GM23248 (cell line): ENCODE measurements at regions not wholly inside any gene's neighbourhood (a gene's known extent, or its start where the extent isn't known, plus 50 kb on each side); places are given as distances from the start of the nearest gene placed in this dataset.
"Not testable (repeated sequence)": the region's sequence is repeated elsewhere in the genome, so short reads cannot be mapped to it uniquely, and the experiment has no call there.

Experiments used
- DNase-seq: peaks from one replicate; pipeline ENCODE4 v3.0.0-alpha.2; 2015
- H2AFZ ChIP-seq: fragments of 200-600 bp; sonication (generic); 2 replicates; pipeline ENCODE4 v1.6.1; 2016; ENCODE audit warnings: antibody characterized with exemption
- H3F3A ChIP-seq: fragments of 200-600 bp; sonication (generic); 2 replicates; pipeline ENCODE4 v1.6.1; 2016; ENCODE audit warnings: mild to moderate bottlenecking, antibody characterized with exemption, mixed run types; ENCODE audit not compliant: insufficient read depth
- H3K27ac ChIP-seq: fragments of 200-600 bp; sonication (generic); 2 replicates; pipeline ENCODE4 v1.5.1; 2016; ENCODE audit warnings: mild to moderate bottlenecking
- H3K27me3 ChIP-seq: fragments of 200-600 bp; sonication (generic); replicated peaks from 2 replicates; pipeline ENCODE4 v1.6.1; 2016; ENCODE audit warnings: mild to moderate bottlenecking; ENCODE audit not compliant: insufficient read depth
- H3K36me3 ChIP-seq: fragments of 200-600 bp; sonication (generic); 2 replicates; pipeline ENCODE4 v1.6.1; 2016; ENCODE audit warnings: low read depth, mild to moderate bottlenecking
- H3K4me1 ChIP-seq: fragments of 200-600 bp; sonication (generic); 2 replicates; pipeline ENCODE4 v1.6.1; 2016; ENCODE audit warnings: mild to moderate bottlenecking; ENCODE audit not compliant: insufficient read depth
- H3K4me2 ChIP-seq: fragments of 200-600 bp; sonication (generic); one replicate; pipeline ENCODE4 v1.6.1; 2016; ENCODE audit warnings: mild to moderate bottlenecking; ENCODE audit not compliant: unreplicated experiment
- H3K4me3 ChIP-seq: fragments of 200-600 bp; sonication (generic); 2 replicates; pipeline ENCODE4 v1.5.1; 2016; ENCODE audit warnings: mild to moderate bottlenecking
- H3K79me2 ChIP-seq: fragments of 200-600 bp; sonication (generic); 2 replicates; pipeline ENCODE4 v1.6.1; 2016; ENCODE audit warnings: mild to moderate bottlenecking; ENCODE audit not compliant: insufficient read depth
- H3K9ac ChIP-seq: fragments of 200-600 bp; sonication (generic); 2 replicates; pipeline ENCODE4 v1.6.1; 2016; ENCODE audit warnings: mild to moderate bottlenecking
- H3K9me2 ChIP-seq: fragments of 200-600 bp; sonication (generic); 2 replicates; pipeline ENCODE4 v1.6.1; 2016; ENCODE audit warnings: mixed run types, mild to moderate bottlenecking, moderate library complexity; ENCODE audit not compliant: insufficient read depth
- H3K9me3 ChIP-seq: fragments of 200-600 bp; sonication (generic); one replicate; pipeline ENCODE4 v1.6.1; 2017; ENCODE audit warnings: low read depth
- H4K20me1 ChIP-seq: fragments of 200-600 bp; sonication (generic); 2 replicates; pipeline ENCODE4 v1.6.0; 2016; ENCODE audit not compliant: insufficient read depth
- EZH2 ChIP-seq: fragments of 200-600 bp; sonication (generic); IDR thresholded peaks from 2 replicates; pipeline ENCODE4 v1.6.1; 2018; ENCODE audit warnings: antibody characterized with exemption, mild to moderate bottlenecking; ENCODE audit not compliant: insufficient read depth, poor library complexity, severe bottlenecking
- EZH2phosphoT487 ChIP-seq: fragments of 200-600 bp; sonication (generic); IDR thresholded peaks from 2 replicates; pipeline ENCODE4 v1.6.1; 2018; ENCODE audit warnings: antibody characterized with exemption, moderate library complexity, mild to moderate bottlenecking, low read depth; ENCODE audit not compliant: insufficient read depth
- WGBS, 2 experiments: methylation state at CpG; one replicate each; pipeline ENCODE4 v1.1.6; 2015 to 2017; ENCODE audit warnings: low lambda C conversion rate in 2 of 2, low coverage in 1 of 2; ENCODE audit errors: missing lambda C conversion rate in 2 of 2; 5-methylcytosine and 5-hydroxymethylcytosine counted together
- in situ Hi-C: fragments of 300-500 bp; cut with MboI; formaldehyde crosslinking; loops from 2 replicates; pipeline ENCODE4 v1.15.0; 2020

DNA sequence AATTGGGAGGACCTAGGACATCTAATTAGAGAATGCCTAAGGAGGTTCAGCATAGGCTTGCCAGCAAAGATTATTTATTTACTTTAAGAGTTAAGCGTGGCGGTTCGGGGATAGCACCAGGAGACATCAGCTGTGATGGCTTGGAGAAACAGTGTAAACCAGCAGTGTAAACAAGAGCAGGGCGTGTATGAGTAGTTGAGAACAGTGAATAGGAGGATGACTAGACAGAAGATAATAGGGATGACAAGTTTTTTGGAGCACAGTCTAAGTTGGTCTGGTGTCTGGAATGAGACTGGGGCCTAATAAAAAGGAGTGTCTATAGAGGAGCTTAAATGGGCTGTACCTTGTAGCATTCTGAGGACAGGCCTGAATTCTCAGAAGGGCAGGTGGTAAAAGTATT is 338.4 kb upstream of the HTR1E start:
- H3K9me2 ChIP-seq, H3F3A ChIP-seq, H3K27me3 ChIP-seq, H3K4me2 ChIP-seq, H3K79me2 ChIP-seq, H3K4me1 ChIP-seq, H3K36me3 ChIP-seq, H4K20me1 ChIP-seq, H3K9ac ChIP-seq, H3K9me3 ChIP-seq, H2AFZ ChIP-seq, H3K4me3 ChIP-seq, in situ Hi-C loops, H3K27ac ChIP-seq, DNase-seq: not testable (repeated sequence)
- 36 to 49% methylated on average over 4 of the region's 4 CpGs for WGBS, 2 experiments

- H3F3A ChIP-seq, result no peaks in the 10 kb centered on the region
- no peak for DNase-seq
- no peaks in the 10 kb centered on the region for H3K27me3 ChIP-seq
- H2AFZ ChIP-seq, result no peak overlapping the region
- H3K9ac ChIP-seq, result no peak overlapping the region
- no peaks in the 10 kb centered on the region for H4K20me1 ChIP-seq
- no peak overlapping the region for H3K4me3 ChIP-seq
- no peak overlapping the region for H3K27ac ChIP-seq
- H3K79me2 ChIP-seq, result no peaks in the 10 kb centered on the region
- H3K4me1 ChIP-seq, result no peaks in the 10 kb centered on the region
- H3K4me2 ChIP-seq, result no peak overlapping the region
- 0 to 1% methylated on average over 3 of the region's 3 CpGs for WGBS, 2 experiments
- H3K9me2 ChIP-seq, result no peaks in the 10 kb centered on the region
- no peaks in the 10 kb centered on the region for H3K36me3 ChIP-seq
- no peaks in the 10 kb centered on the region for H3K9me3 ChIP-seq
- no peak for TF ChIP-seq EZH2
- no peak for TF ChIP-seq EZH2phosphoT487
- in situ Hi-C loops, result no loop called here
These were observed 341.7 kb upstream of the HTR1E start for GRCh38 chr6:86595641-86596040.

- Histone ChIP-seq H3K9ac (no peak overlapping the region), H2AFZ (no peak overlapping the region), H4K20me1 (no peaks in the 10 kb centered on the region), H3K4me2 (no peak overlapping the region), H3F3A (no peaks in the 10 kb centered on the region), H3K4me3 (no peak overlapping the region), H3K9me2 (no peaks in the 10 kb centered on the region), H3K27ac (no peak overlapping the region), H3K27me3 (no peaks in the 10 kb centered on the region), H3K4me1 (no peaks in the 10 kb centered on the region), H3K79me2 (no peaks in the 10 kb centered on the region), H3K36me3 (no peaks in the 10 kb centered on the region), H3K9me3 (no peaks in the 10 kb centered on the region)
- 42 to 43% methylated on average over 4 of the region's 4 CpGs for WGBS, 2 experiments
- DNase-seq, result no peak
- TF ChIP-seq EZH2phosphoT487 (no peak), EZH2 (no peak)
- in situ Hi-C loops, result no loop called here
These were observed 351.1 kb upstream of the HTR1E start for GRCh38 chr6:86586195-86586594.

DNA sequence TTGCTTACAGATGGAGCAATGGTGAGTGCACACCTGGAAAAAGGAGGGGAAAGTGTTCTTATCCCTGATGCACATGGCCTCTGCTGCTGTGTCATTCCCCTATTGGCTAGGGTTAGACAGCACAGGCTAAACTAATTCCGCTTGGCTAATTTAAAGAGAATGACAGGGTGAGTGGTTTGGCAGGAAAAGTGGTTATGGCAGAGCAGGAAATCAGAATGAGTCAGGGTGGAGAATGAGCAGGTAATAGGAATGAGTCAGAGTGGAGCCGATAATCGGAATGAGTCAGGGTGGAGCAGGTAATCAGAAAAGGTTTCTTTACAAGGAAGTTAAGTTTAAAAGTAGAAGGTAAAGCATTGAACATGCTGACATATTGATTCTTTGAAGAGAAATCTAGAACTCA is 355.5 kb upstream of the HTR1E start:
- Histone ChIP-seq H3K79me2 (no peaks in the 10 kb centered on the region), H3K4me3 (no peak overlapping the region), H2AFZ (no peak overlapping the region), H4K20me1 (no peaks in the 10 kb centered on the region), H3K27ac (no peak overlapping the region), H3K9me2 (no peaks in the 10 kb centered on the region), H3K9me3 (no peaks in the 10 kb centered on the region), H3K4me2 (no peak overlapping the region), H3K4me1 (no peaks in the 10 kb centered on the region), H3K36me3 (no peaks in the 10 kb centered on the region), H3K27me3 (no peaks in the 10 kb centered on the region), H3K9ac (no peak overlapping the region), H3F3A (no peaks in the 10 kb centered on the region)
- DNase-seq, result no peak
- in situ Hi-C loops, result no loop called here
- no peak for TF ChIP-seq EZH2
- no peak for TF ChIP-seq EZH2phosphoT487
- WGBS, 2 experiments, result 37 to 40% methylated on average over 3 of the region's 3 CpGs

GRCh38 chr6:86563197-86563596 is 374.1 kb upstream of the HTR1E start:
- no peaks in the 10 kb centered on the region for H3K4me1 ChIP-seq
- H3K27me3 ChIP-seq, result no peaks in the 10 kb centered on the region
- H3K27ac ChIP-seq, result no peak overlapping the region
- H3K9me2 ChIP-seq, result no peaks in the 10 kb centered on the region
- H3K79me2 ChIP-seq, result no peaks in the 10 kb centered on the region
- H3K4me2 ChIP-seq, result no peak overlapping the region
- no peaks in the 10 kb centered on the region for H3K36me3 ChIP-seq
- H4K20me1 ChIP-seq, result no peaks in the 10 kb centered on the region
- no peak overlapping the region for H2AFZ ChIP-seq
- DNase-seq, result no peak
- TF ChIP-seq EZH2phosphoT487, result no peak
- no peak for TF ChIP-seq EZH2
- H3K4me3 ChIP-seq, result no peak overlapping the region
- in situ Hi-C loops, result no loop called here
- WGBS, 2 experiments, result 11 to 17% methylated on average over 1 of the region's 1 CpG
- no peak overlapping the region for H3K9ac ChIP-seq
- H3K9me3 ChIP-seq, result no peaks in the 10 kb centered on the region
- no peaks in the 10 kb centered on the region for H3F3A ChIP-seq
